Epithelial cell of prostate (primary cell): ENCODE measurements at regions not wholly inside any gene's neighbourhood (a gene's known extent, or its start where the extent isn't known, plus 50 kb on each side); places are given as distances from the start of the nearest gene placed in this dataset.
"Not testable (repeated sequence)": the region's sequence is repeated elsewhere in the genome, so short reads cannot be mapped to it uniquely, and the experiment has no call there.

Source experiments
- DNase-seq: peaks from one replicate; pipeline ENCODE4 v3.0.0-alpha.2; 2011; ENCODE audit warnings: low read depth, low spot score
- H3K27ac ChIP-seq: fragments of 450-650 bp; 2 replicates; pipeline ENCODE4 v1.5.1; 2017; ENCODE audit warnings: mild to moderate bottlenecking

GRCh38 chr6:27829453-27830211, 82.6 kb downstream of the OR2B2 start:
- H3K27ac ChIP-seq, result peak overlapping the region; percentile 67

GRCh38 chr6:27827477-27827876, 84.7 kb downstream of the OR2B2 start:
- DNase-seq, H3K27ac ChIP-seq: not testable (repeated sequence)

More at GRCh38 chr6:27829453-27830211, 82.6 kb downstream of the OR2B2 start:
- DNase-seq, result no peak

DNA sequence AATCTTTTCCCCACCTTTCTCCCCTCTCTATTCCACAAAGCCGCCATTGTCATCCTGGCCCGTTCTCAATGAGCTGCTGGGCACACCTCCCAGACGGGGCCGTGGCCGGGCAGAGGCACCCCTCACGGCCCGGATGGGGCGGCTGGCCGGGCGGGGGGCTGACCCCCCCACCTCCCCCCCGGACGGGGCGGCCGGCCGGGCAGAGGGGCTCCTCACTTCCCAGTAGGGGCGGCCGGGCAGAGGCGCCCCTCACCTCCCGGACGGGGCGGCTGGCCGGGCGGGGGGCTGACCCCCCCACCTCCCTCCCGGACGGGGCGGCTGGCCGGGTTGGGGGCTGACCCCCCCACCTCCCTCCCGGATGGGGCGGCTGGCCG, 85.6 kb downstream of the OR2B2 start:
- not testable (repeated sequence) for H3K27ac ChIP-seq, DNase-seq

- H3K27ac ChIP-seq, DNase-seq: not testable (repeated sequence)
Measured at GRCh38 chr6:27825848-27826611, 86.2 kb downstream of the OR2B2 start.

- H3K27ac ChIP-seq, result peak overlapping the region; percentile 78
- DNase-seq, result no peak
Measured at GRCh38 chr6:27825025-27825793, 87.0 kb downstream of the OR2B2 start.

DNA sequence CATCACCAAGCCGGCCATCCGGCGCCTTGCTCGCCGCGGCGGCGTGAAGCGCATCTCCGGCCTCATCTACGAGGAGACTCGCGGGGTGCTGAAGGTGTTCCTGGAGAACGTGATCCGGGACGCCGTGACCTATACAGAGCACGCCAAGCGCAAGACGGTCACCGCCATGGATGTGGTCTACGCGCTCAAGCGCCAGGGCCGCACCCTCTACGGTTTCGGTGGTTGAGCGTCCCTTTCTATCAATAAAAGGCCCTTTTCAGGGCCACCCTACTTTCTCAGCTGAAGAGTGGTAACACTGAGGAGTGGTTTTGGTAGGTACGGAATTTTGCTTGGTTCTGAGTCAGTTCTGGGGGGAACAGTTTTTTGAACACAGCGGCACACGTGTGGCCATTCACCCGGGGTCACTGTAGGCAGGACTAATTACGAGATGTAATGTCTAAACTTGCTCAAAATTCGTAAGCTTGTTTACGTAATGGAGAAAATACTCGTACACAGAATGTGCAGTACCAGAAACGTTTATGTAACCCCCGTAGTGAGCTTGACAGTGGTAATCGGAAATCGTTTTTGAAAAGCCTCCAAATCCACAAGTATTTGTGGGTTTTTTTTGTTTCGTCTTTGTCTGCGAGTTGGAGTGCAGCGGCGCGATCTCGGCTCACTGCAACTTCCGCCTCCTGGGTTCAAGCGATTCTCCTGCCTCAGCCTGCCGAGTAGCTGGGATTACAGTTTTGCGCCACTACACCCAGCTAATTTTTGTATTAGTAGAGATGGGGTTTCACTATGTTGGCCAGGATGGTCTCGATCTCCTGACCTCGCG, 87.8 kb downstream of the OR2B2 start:
- H3K27ac ChIP-seq, result peak overlapping the region; percentile 78
- DNase-seq, result not testable (repeated sequence)

DNA sequence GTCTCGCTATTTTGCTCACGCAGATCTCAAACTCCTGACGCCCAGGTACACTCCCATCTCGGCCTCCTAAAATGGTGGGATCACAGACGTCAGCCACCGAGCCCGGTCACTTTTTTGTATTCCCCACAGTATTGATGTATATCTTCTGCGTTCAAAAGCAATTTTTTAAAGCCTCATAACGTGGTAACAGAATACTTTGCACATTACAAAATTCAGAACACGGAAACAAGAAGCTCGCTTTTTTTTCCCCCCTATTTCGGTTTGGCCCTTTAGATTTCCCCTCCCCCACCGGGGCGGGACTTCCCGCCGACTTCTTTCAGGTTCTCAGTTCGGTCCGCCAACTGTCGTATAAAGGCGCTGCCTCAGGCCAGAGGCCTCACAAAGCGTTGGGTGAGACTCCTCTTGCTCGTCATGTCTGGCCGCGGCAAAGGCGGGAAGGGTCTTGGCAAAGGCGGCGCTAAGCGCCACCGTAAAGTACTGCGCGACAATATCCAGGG, 88.4 kb downstream of the OR2B2 start:
- H3K27ac ChIP-seq, result peak overlapping the region; percentile 78
- not testable (repeated sequence) for DNase-seq

DNA sequence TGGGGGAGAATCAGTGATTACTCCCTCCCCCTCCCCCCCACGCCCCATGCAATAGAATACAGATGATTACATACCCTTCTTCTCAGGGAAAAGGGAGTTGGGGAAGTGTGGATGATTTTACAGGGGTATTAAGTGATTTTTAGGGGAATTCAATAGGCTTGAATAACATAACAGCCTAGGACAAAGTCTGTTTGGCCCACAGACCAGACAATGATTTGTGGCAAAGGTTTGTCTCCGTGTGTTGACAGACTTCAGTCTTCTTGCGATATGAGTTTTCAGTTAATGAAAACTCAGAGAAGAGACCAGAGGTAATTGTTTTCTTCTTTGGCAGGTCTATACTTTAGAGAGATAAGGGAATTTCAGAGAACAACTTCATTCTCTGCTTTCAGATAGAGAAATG, 95.3 kb downstream of the OR2B2 start:
- H3K27ac ChIP-seq, result no peak overlapping the region

GRCh38 chr6:27814665-27815424, 97.4 kb downstream of the OR2B2 start:
- H3K27ac ChIP-seq, result peak overlapping the region; percentile 50
- DNase-seq, result peak; percentile 84

More for the DNA sequence above, 95.3 kb downstream of the OR2B2 start:
- no peak for DNase-seq

DNA sequence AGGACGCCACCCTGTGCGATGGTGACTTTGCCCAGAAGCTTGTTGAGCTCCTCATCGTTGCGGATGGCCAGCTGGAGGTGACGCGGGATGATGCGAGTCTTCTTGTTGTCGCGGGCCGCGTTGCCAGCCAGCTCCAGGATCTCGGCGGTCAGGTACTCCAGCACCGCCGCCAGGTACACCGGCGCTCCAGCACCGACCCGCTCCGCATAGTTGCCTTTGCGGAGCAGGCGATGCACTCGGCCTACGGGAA, 97.9 kb downstream of the OR2B2 start:
- not testable (repeated sequence) for DNase-seq
- H3K27ac ChIP-seq, result peak overlapping the region; percentile 50

DNA sequence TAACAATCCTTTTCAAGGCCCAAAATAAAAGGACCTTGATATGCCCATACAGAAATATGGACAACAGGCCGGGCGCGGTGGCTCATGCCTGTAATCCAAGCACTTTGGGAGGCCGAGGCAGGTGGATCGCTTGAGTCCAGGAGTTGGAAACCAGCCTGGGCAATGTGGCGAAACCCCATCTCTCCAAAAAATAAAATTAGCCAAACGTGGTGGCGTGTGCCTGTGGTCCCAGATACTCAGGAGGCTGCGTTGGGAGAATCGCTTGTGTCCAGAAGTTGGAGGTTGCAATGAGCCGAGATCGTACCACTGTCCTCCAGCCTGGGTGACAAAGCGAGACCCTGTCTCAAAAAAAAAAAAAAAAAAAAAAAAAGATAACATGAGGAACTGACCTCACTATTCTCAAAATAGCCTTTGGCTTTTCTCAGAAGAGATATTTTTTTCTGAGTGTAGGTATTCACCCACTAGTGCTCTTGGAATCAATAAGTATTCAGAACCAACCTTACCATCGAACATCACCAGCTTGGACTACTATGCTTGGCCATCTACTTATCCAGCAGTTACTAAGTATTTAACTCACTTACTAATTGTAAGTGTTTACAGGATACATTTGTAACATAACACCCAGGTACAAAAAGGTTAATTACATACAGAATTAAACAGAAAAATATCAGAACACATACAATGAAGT, 99.2 kb downstream of the OR2B2 start:
- H3K27ac ChIP-seq, result no peak overlapping the region
- DNase-seq, result no peak

GRCh38 chr6:27812078-27812804, 100.0 kb downstream of the OR2B2 start:
- H3K27ac ChIP-seq, result no peak overlapping the region
- no peak for DNase-seq

GRCh38 chr6:27811451-27811772, 100.8 kb downstream of the OR2B2 start:
- no peak overlapping the region for H3K27ac ChIP-seq
- no peak for DNase-seq

DNA sequence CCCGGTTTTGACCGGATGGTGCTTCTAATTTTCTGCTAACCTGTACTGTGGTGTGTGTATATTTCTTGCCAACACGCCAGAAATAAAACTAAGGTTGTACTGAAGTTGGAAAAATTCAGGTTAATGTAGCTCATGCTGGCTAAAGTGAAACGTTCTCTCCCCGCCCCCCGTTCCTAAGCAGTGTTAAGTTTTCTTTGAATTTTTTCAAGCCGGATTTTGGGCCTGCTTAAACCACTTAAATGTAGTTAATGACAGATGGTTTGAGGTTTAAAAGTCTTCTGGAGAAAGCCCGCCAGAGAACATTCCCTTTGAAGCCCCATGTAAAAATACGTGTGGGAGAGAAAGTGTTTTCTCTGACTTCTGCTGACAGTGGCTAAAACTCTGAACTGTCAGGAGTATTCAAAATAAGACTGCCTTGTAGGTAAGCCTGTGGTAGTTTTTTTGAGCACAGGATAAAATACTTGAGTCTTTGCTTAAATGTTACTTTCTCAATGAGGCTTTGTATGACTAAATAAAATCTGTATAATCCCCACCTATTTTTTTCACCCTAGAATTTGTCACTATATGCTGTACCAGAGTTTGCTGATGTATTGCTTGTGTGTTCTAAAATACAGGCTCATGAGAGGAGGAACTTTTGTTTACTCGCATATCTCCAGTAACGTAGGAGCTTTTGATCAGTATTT, 101.3 kb downstream of the OR2B2 start:
- peak overlapping the region; percentile 82 for H3K27ac ChIP-seq
- no peak for DNase-seq

- DNase-seq, result peak; percentile 91
- peak overlapping the region; percentile 82 for H3K27ac ChIP-seq
Measured at GRCh38 chr6:27809939-27810767, 102.0 kb downstream of the OR2B2 start.

DNA sequence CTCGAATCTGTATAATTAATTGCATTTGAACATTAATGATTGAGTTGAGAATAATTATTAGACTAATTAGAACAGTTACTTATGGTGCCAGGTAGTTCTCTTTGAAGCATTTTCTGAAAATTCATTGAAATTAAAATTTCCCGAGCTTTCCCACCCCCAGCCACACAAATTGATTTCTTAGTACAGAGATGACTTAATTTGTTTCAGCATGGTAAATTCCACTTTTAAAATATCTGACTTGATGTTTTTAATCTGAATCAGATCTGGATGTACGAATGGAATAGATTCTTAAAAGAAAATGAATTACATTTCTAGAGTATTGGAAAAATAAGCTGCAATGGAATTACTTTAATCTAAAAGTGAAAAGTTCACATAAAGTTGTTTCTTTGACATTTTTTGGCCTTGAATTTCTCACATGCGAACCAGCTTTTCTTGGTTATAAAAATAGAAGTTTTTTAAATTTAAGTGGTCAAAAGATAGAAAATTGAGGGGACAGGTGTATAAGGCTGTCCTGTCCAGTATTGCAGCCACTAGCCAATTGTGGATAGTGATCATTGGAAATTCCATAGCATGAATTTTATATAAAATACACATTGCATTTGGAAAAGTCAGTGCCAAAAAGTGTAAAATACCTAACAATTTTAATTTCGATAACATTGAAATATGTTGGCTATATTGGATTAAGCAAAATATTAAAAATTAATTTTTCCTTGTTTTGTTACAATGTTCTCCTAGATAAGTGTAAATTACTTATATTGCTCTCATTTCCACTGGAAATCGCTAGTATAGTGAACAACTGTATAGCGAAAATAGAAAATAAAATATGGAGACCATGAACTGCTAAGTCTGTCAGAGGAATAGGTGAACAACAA, 102.9 kb downstream of the OR2B2 start:
- peak overlapping the region; percentile 82 for H3K27ac ChIP-seq
- DNase-seq, result no peak
